ENCODE measurements at regions not wholly inside any gene's neighbourhood (a gene's known extent, or its start where the extent isn't known, plus 50 kb on each side); places are given as distances from the start of the nearest gene placed in this dataset.

DNA sequence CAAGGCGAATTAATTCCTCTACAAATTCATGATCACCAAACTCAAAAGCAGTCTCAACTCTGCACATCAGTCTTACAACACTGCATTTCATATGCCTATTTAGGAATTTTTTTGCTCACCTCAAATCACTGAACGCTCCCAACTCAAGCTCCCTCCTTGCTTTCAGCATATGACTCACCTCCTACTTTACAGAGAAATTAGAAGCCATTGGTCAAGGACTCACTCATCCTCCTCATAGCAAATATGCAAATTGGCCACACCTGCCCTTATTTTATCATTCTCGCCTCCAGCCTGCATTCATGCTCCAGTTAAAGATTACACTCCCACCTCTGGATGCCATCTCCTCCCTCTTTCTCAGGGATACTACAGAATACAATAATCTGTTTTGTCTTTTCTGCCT, 148.8 kb downstream of the MBD2 start:
- DNase-seq (no peak), ATAC-seq (ENCODE audit: low read depth) (no peak)
- no peak overlapping the region for H3K14ac ChIP-seq (replicated peaks; ENCODE audit: low read depth, low read length)
- ChIA-PET CTCF (no interaction called here), POLR2A (ENCODE audit: unreplicated experiment) (no interaction called here)
- no peak overlapping the region for H4K91ac ChIP-seq (ENCODE audit: insufficient read depth, low read depth, low read length)
- no peaks in the 10 kb centered on the region for H3K36me3 ChIP-seq (ENCODE audit: control insufficient read depth, insufficient read depth, low read length)
- no TSS peak for BruUV-seq (replicated peaks)
- TF ChIP-seq BHLHE40 (IDR thresholded peaks at IDR 0.05; ENCODE audit: low read depth, low read length), result no peak
- no peak for TF ChIP-seq MAZ (IDR thresholded peaks at IDR 0.05; ENCODE audit: borderline replicate concordance, low read depth, low read length)
- TF ChIP-seq, protein P1, sequence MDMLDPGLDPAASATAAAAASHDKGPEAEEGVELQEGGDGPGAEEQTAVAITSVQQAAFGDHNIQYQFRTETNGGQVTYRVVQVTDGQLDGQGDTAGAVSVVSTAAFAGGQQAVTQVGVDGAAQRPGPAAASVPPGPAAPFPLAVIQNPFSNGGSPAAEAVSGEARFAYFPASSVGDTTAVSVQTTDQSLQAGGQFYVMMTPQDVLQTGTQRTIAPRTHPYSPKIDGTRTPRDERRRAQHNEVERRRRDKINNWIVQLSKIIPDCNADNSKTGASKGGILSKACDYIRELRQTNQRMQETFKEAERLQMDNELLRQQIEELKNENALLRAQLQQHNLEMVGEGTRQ (IDR thresholded peaks at IDR 0.05; ENCODE audit: low read depth, low read length), result no peak
- TF ChIP-seq, protein P2, sequence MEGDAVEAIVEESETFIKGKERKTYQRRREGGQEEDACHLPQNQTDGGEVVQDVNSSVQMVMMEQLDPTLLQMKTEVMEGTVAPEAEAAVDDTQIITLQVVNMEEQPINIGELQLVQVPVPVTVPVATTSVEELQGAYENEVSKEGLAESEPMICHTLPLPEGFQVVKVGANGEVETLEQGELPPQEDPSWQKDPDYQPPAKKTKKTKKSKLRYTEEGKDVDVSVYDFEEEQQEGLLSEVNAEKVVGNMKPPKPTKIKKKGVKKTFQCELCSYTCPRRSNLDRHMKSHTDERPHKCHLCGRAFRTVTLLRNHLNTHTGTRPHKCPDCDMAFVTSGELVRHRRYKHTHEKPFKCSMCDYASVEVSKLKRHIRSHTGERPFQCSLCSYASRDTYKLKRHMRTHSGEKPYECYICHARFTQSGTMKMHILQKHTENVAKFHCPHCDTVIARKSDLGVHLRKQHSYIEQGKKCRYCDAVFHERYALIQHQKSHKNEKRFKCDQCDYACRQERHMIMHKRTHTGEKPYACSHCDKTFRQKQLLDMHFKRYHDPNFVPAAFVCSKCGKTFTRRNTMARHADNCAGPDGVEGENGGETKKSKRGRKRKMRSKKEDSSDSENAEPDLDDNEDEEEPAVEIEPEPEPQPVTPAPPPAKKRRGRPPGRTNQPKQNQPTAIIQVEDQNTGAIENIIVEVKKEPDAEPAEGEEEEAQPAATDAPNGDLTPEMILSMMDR (conservative IDR thresholded peaks at IDR 0.05; ENCODE audit: low read depth, low read length), result no peak
- TF ChIP-seq POLR2A (IDR thresholded peaks at IDR 0.05; ENCODE audit: low read depth, low read length), result no peak
- no peak for TF ChIP-seq CEBPB (IDR thresholded peaks at IDR 0.05; ENCODE audit: low read depth, low read length)
- no peak for TF ChIP-seq NFE2L2 (IDR thresholded peaks at IDR 0.05; ENCODE audit: low read depth, low read length)
- TF ChIP-seq FOS (IDR thresholded peaks at IDR 0.05; ENCODE audit: low read depth, low read length), result no peak
- TF ChIP-seq MXI1 (IDR thresholded peaks at IDR 0.05; ENCODE audit: borderline replicate concordance, low read depth, low read length), result no peak
- no peak overlapping the region for H2BK20ac ChIP-seq (ENCODE audit: low read depth, low read length)
- no peak overlapping the region for H4K5ac ChIP-seq (ENCODE audit: low read depth, low read length)
- no peak overlapping the region for H3K23ac ChIP-seq (ENCODE audit: low read depth, low read length)
- no peak overlapping the region for H3K4ac ChIP-seq (ENCODE audit: low read depth, low read length)
- H3K9ac ChIP-seq (ENCODE audit: low read depth, low read length), result no peak overlapping the region
- intact Hi-C loops (cut with micrococcal nuclease) (no loop called here), dilution Hi-C loops (cut with HindIII; ENCODE audit: low sequenced_read_pairs, unreplicated experiment) (no loop called here), in situ Hi-C loops (cut with MboI; ENCODE audit: low sequenced_read_pairs) (no loop called here)
- no peak overlapping the region for H4K8ac ChIP-seq (ENCODE audit: low read depth in 2 of 2, low read length in 2 of 2)
- H3K56ac ChIP-seq (ENCODE audit: extremely low read depth, insufficient read depth, low read length), result no peak overlapping the region
- no peak overlapping the region for H3K4me3 ChIP-seq (ENCODE audit: insufficient read depth, low read depth, low read length)
- no peaks in the 10 kb centered on the region for H3K79me1 ChIP-seq (ENCODE audit: low read depth in 1 of 2, low read length in 2 of 2)
- 54% methylated on average over 3 of the region's 3 CpGs; no CpG with 5 or more reads in 1 of the 2 experiments for WGBS, 2 experiments (ENCODE audit: extremely low coverage in 2 of 2, insufficient read length in 1 of 2)
- H3K18ac ChIP-seq (ENCODE audit: low read depth, low read length), result no peak overlapping the region
- no peaks in the 10 kb centered on the region for H4K20me1 ChIP-seq (ENCODE audit: insufficient read depth, low read length)
- no peak overlapping the region for H2BK15ac ChIP-seq (ENCODE audit: low read depth, low read length)
- H3K4me1 ChIP-seq (ENCODE audit: control insufficient read depth, insufficient read depth, low read length), result no peaks in the 10 kb centered on the region
- no peak overlapping the region for H3K4me2 ChIP-seq (ENCODE audit: low read depth, low read length)
- no peaks in the 10 kb centered on the region for H3K9me3 ChIP-seq (ENCODE audit: control insufficient read depth, insufficient read depth, low read length)
- no peak overlapping the region for H3K27ac ChIP-seq (ENCODE audit: insufficient read depth, low read length)
- H2BK120ac ChIP-seq (ENCODE audit: low read depth, low read length), result no peak overlapping the region
- no peak overlapping the region for H2AK9ac ChIP-seq (replicated peaks; ENCODE audit: low read depth, low read length, poor library complexity)
- no peaks in the 10 kb centered on the region for H3K9me1 ChIP-seq (ENCODE audit: insufficient read depth, low read length)
- no peaks in the 10 kb centered on the region for H3K27me3 ChIP-seq (ENCODE audit: control insufficient read depth, insufficient read depth, low read length)
- H2BK5ac ChIP-seq (ENCODE audit: low read depth, low read length, poor library complexity, severe bottlenecking), result no peak overlapping the region
- no peak overlapping the region for H2AK5ac ChIP-seq (ENCODE audit: low read depth, low read length)
- no peak overlapping the region for H2AFZ ChIP-seq (replicated peaks; ENCODE audit: low read length, poor library complexity)

All from IMR-90 (cell line).